Suprapubic skin (tissue), 3 donors: ENCODE measurements at regions not wholly inside any gene's neighbourhood (a gene's known extent, or its start where the extent isn't known, plus 50 kb on each side); places are given as distances from the start of the nearest gene placed in this dataset.

Source experiments
- EP300 ChIP-seq: sonication (generic); formaldehyde crosslinking; IDR thresholded peaks from one replicate; pipeline ENCODE4 v1.6.1; 2017; ENCODE audit warnings: antibody characterized with exemption
- POLR2A ChIP-seq, 2 donors: fragments of 450-650 bp; IDR thresholded peaks; one replicate each; pipeline ENCODE4 v1.6.1; 2017; ENCODE audit warnings: antibody characterized with exemption in 2 of 2, mild to moderate bottlenecking in 2 of 2, moderate library complexity in 2 of 2
- TF ChIP-seq, protein P1 (sequence below), 2 donors: fragments of 200-600 bp in 1 of 2; fragments of 450-650 bp in 1 of 2; sonication (generic) in 1 of 2; IDR thresholded peaks; one replicate each; pipeline ENCODE4 v1.5.1; 2016 to 2019; ENCODE audit warnings: antibody characterized with exemption in 2 of 2, mild to moderate bottlenecking in 1 of 2, moderate library complexity in 1 of 2

DNA sequence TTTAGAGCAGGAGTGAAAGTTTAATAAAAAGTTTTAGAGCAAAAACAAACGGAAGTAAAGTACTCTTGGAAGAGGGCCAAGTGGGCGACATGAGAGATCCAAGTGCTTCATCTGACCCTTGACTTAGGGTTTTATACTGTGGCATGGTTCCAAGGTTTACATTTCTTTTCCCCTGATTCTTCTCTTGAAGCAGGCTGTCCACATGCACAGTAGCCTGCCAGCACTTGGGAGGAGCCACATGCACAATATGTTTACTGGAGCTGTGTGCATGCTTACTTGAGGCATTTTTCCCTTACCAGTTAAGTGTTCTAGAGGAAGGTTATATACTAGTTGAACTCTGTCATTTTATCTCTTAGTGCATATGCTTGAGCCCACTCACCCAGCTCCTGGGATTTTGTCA lies 295.6 kb downstream of the TBC1D4 start:
- TF ChIP-seq POLR2A (IDR thresholded peaks at IDR 0.05) (no peak), EP300 (no peak)
- TF ChIP-seq, protein P1, sequence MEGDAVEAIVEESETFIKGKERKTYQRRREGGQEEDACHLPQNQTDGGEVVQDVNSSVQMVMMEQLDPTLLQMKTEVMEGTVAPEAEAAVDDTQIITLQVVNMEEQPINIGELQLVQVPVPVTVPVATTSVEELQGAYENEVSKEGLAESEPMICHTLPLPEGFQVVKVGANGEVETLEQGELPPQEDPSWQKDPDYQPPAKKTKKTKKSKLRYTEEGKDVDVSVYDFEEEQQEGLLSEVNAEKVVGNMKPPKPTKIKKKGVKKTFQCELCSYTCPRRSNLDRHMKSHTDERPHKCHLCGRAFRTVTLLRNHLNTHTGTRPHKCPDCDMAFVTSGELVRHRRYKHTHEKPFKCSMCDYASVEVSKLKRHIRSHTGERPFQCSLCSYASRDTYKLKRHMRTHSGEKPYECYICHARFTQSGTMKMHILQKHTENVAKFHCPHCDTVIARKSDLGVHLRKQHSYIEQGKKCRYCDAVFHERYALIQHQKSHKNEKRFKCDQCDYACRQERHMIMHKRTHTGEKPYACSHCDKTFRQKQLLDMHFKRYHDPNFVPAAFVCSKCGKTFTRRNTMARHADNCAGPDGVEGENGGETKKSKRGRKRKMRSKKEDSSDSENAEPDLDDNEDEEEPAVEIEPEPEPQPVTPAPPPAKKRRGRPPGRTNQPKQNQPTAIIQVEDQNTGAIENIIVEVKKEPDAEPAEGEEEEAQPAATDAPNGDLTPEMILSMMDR (IDR thresholded peaks at IDR 0.05): no peak
